ENCODE measurements at regions not wholly inside any gene's neighbourhood (a gene's known extent, or its start where the extent isn't known, plus 50 kb on each side); places are given as distances from the start of the nearest gene placed in this dataset.
"Not testable (repeated sequence)": the region's sequence is repeated elsewhere in the genome, so short reads cannot be mapped to it uniquely, and the experiment has no call there.

- DNase-seq (ENCODE audit: low spot score in 2 of 2) (no peak), ATAC-seq (no peak)
- no peak overlapping the region for H3K27ac Mint-ChIP-seq
- no peak overlapping the region for H3K4me3 Mint-ChIP-seq
- no peaks in the 10 kb centered on the region for H3K36me3 Mint-ChIP-seq
- H3K4me1 Mint-ChIP-seq: no peaks in the 10 kb centered on the region
- H3K9me3 Mint-ChIP-seq: peaks cover 10% of the 10 kb centered on the region
These were observed 607.4 kb downstream of the CCSER2 start for GRCh38 chr10:84935772-84936171.

- Mint-ChIP-seq H3K36me3 (no peaks in the 10 kb centered on the region), H3K4me3 (no peak overlapping the region), H3K4me1 (no peaks in the 10 kb centered on the region), H3K27ac (no peak overlapping the region), H3K9me3 (peaks cover 5% of the 10 kb centered on the region)
- ATAC-seq (no peak), DNase-seq (ENCODE audit: low spot score in 2 of 2) (no peak)
These were observed 609.9 kb downstream of the CCSER2 start for GRCh38 chr10:84938117-84938905.

- H3K4me3 Mint-ChIP-seq: no peak overlapping the region
- peaks cover 9% of the 10 kb centered on the region for H3K9me3 Mint-ChIP-seq
- DNase-seq (ENCODE audit: low spot score in 2 of 2) (no peak), ATAC-seq (no peak)
- H3K36me3 Mint-ChIP-seq: no peaks in the 10 kb centered on the region
- no peaks in the 10 kb centered on the region for H3K4me1 Mint-ChIP-seq
- H3K27ac Mint-ChIP-seq: no peak overlapping the region
These were observed 615.2 kb downstream of the CCSER2 start for GRCh38 chr10:84943541-84943940.

GRCh38 chr10:84944187-84944586, 615.8 kb downstream of the CCSER2 start:
- Mint-ChIP-seq H3K4me3 (no peak overlapping the region), H3K9me3 (peaks cover 9% of the 10 kb centered on the region), H3K27ac (no peak overlapping the region), H3K36me3 (no peaks in the 10 kb centered on the region), H3K4me1 (no peaks in the 10 kb centered on the region)
- DNase-seq (ENCODE audit: low spot score in 2 of 2) (no peak), ATAC-seq (no peak)

GRCh38 chr10:84945791-84946190, 617.4 kb downstream of the CCSER2 start:
- no peak for DNase-seq (ENCODE audit: low spot score in 2 of 2)
- Mint-ChIP-seq H3K4me1 (no peaks in the 10 kb centered on the region), H3K9me3 (peaks cover 4% of the 10 kb centered on the region), H3K4me3 (no peak overlapping the region), H3K27ac (no peak overlapping the region), H3K36me3 (no peaks in the 10 kb centered on the region)
- ATAC-seq: no peak

- Mint-ChIP-seq H3K36me3 (no peaks in the 10 kb centered on the region), H3K4me1 (no peaks in the 10 kb centered on the region)
- no peak for ATAC-seq
These were observed 618.5 kb downstream of the CCSER2 start for GRCh38 chr10:84946904-84947303.

GRCh38 chr10:84948644-84949043, 620.3 kb downstream of the CCSER2 start:
- Mint-ChIP-seq H3K36me3 (no peaks in the 10 kb centered on the region), H3K9me3 (peaks cover 4% of the 10 kb centered on the region), H3K4me3 (no peak overlapping the region), H3K4me1 (no peaks in the 10 kb centered on the region), H3K27ac (no peak overlapping the region)
- ATAC-seq (no peak), DNase-seq (ENCODE audit: low spot score in 2 of 2) (no peak)

More at GRCh38 chr10:84946904-84947303, 618.5 kb downstream of the CCSER2 start:
- Mint-ChIP-seq H3K4me3 (no peak overlapping the region), H3K27ac (no peak overlapping the region), H3K9me3 (peaks cover 4% of the 10 kb centered on the region)
- no peak for DNase-seq (ENCODE audit: low spot score in 2 of 2)

- Mint-ChIP-seq H3K27ac (no peak overlapping the region), H3K4me1 (no peaks in the 10 kb centered on the region), H3K4me3 (no peak overlapping the region), H3K9me3 (no peaks in the 10 kb centered on the region), H3K36me3 (no peaks in the 10 kb centered on the region)
- DNase-seq (ENCODE audit: low spot score in 2 of 2): no peak
- ATAC-seq: no peak
These were observed 623.2 kb downstream of the CCSER2 start for GRCh38 chr10:84951616-84952015.

GRCh38 chr10:84957427-84957826, 629.0 kb downstream of the CCSER2 start:
- DNase-seq (ENCODE audit: low spot score in 2 of 2) (no peak), ATAC-seq (no peak)
- H3K27ac Mint-ChIP-seq: no peak overlapping the region
- H3K4me3 Mint-ChIP-seq: no peak overlapping the region
- H3K36me3 Mint-ChIP-seq: no peaks in the 10 kb centered on the region
- no peaks in the 10 kb centered on the region for H3K4me1 Mint-ChIP-seq
- H3K9me3 Mint-ChIP-seq: peaks cover 3% of the 10 kb centered on the region

- DNase-seq (ENCODE audit: low spot score in 2 of 2) (no peak), ATAC-seq (no peak)
- no peak overlapping the region for H3K27ac Mint-ChIP-seq
- H3K9me3 Mint-ChIP-seq: peaks cover 5% of the 10 kb centered on the region
- H3K4me3 Mint-ChIP-seq: no peak overlapping the region
- H3K4me1 Mint-ChIP-seq: no peaks in the 10 kb centered on the region
- no peaks in the 10 kb centered on the region for H3K36me3 Mint-ChIP-seq
These were observed 637.1 kb downstream of the CCSER2 start for GRCh38 chr10:84965468-84965867.

- DNase-seq (ENCODE audit: low spot score in 2 of 2): no peak
- ATAC-seq: no peak
- Mint-ChIP-seq H3K9me3 (peaks cover 5% of the 10 kb centered on the region), H3K4me1 (no peaks in the 10 kb centered on the region), H3K4me3 (no peak overlapping the region), H3K36me3 (no peaks in the 10 kb centered on the region), H3K27ac (no peak overlapping the region)
These were observed 638.5 kb downstream of the CCSER2 start for GRCh38 chr10:84966708-84967441.

- not testable (repeated sequence) for H3K4me3 Mint-ChIP-seq; H3K27ac Mint-ChIP-seq; DNase-seq (ENCODE audit: low spot score in 2 of 2); H3K36me3 Mint-ChIP-seq; H3K9me3 Mint-ChIP-seq; H3K4me1 Mint-ChIP-seq
- peak; percentile 16 for ATAC-seq
These were observed 640.9 kb downstream of the CCSER2 start for GRCh38 chr10:84969297-84969696.

GRCh38 chr10:84987039-84987438, 658.6 kb downstream of the CCSER2 start:
- Mint-ChIP-seq H3K9me3 (peaks cover 5% of the 10 kb centered on the region), H3K36me3 (no peaks in the 10 kb centered on the region), H3K4me1 (no peaks in the 10 kb centered on the region), H3K4me3 (no peak overlapping the region), H3K27ac (no peak overlapping the region)
- DNase-seq (ENCODE audit: low spot score in 2 of 2) (no peak), ATAC-seq (no peak)

- Mint-ChIP-seq H3K4me3 (no peak overlapping the region), H3K9me3 (peaks cover 5% of the 10 kb centered on the region), H3K27ac (no peak overlapping the region), H3K36me3 (no peaks in the 10 kb centered on the region), H3K4me1 (no peaks in the 10 kb centered on the region)
- ATAC-seq (no peak), DNase-seq (ENCODE audit: low spot score in 2 of 2) (no peak)
These were observed 659.6 kb downstream of the CCSER2 start for GRCh38 chr10:84988011-84988410.

- Mint-ChIP-seq H3K27ac (no peak overlapping the region), H3K4me3 (no peak overlapping the region), H3K9me3 (peaks cover 5% of the 10 kb centered on the region), H3K4me1 (no peaks in the 10 kb centered on the region), H3K36me3 (no peaks in the 10 kb centered on the region)
- DNase-seq (ENCODE audit: low spot score in 2 of 2) (no peak), ATAC-seq (no peak)
These were observed 662.3 kb downstream of the CCSER2 start for GRCh38 chr10:84990713-84991112.

GRCh38 chr10:84991301-84991700, 662.9 kb downstream of the CCSER2 start:
- ATAC-seq (no peak), DNase-seq (ENCODE audit: low spot score in 2 of 2) (no peak)

More at GRCh38 chr10:84991301-84991700, 662.9 kb downstream of the CCSER2 start:
- no peak overlapping the region for H3K4me3 Mint-ChIP-seq
- H3K27ac Mint-ChIP-seq: no peak overlapping the region
- H3K36me3 Mint-ChIP-seq: no peaks in the 10 kb centered on the region
- H3K9me3 Mint-ChIP-seq: peaks cover 5% of the 10 kb centered on the region
- no peaks in the 10 kb centered on the region for H3K4me1 Mint-ChIP-seq
